ENCODE measurements at regions not wholly inside any gene's neighbourhood (a gene's known extent, or its start where the extent isn't known, plus 50 kb on each side); places are given as distances from the start of the nearest gene placed in this dataset.
"Not testable (repeated sequence)": the region's sequence is repeated elsewhere in the genome, so short reads cannot be mapped to it uniquely, and the experiment has no call there.

GRCh38 chr4:64771149-64771548, 361.9 kb upstream of the TECRL start:
- no peak for DNase-seq (ENCODE audit: low spot score)
- in situ Hi-C loops (cut with HindIII; ENCODE audit: low sequenced_read_pairs), result no loop called here

- in situ Hi-C loops (cut with HindIII; ENCODE audit: low sequenced_read_pairs), result no loop called here
- DNase-seq (ENCODE audit: low spot score), result no peak
Measured at GRCh38 chr4:64767547-64767946, 358.3 kb upstream of the TECRL start.

GRCh38 chr4:64766565-64766964, 357.3 kb upstream of the TECRL start:
- in situ Hi-C loops (cut with HindIII; ENCODE audit: low sequenced_read_pairs), result no loop called here
- DNase-seq (ENCODE audit: low spot score), result no peak

- in situ Hi-C loops (cut with HindIII; ENCODE audit: low sequenced_read_pairs), result no loop called here
- no peak for DNase-seq (ENCODE audit: low spot score)
Measured at GRCh38 chr4:64756016-64756415, 346.8 kb upstream of the TECRL start.

GRCh38 chr4:64747919-64748715, 338.9 kb upstream of the TECRL start:
- in situ Hi-C loops (cut with HindIII; ENCODE audit: low sequenced_read_pairs), result no loop called here
- DNase-seq (ENCODE audit: low spot score), result no peak

GRCh38 chr4:64738240-64738639, 329.0 kb upstream of the TECRL start:
- in situ Hi-C loops (cut with HindIII; ENCODE audit: low sequenced_read_pairs), result no loop called here
- DNase-seq (ENCODE audit: low spot score), result no peak

GRCh38 chr4:64737854-64738138, 328.5 kb upstream of the TECRL start:
- in situ Hi-C loops (cut with HindIII; ENCODE audit: low sequenced_read_pairs); DNase-seq (ENCODE audit: low spot score): not testable (repeated sequence)

GRCh38 chr4:64737026-64737853, 328.0 kb upstream of the TECRL start:
- in situ Hi-C loops (cut with HindIII; ENCODE audit: low sequenced_read_pairs), result no loop called here
- DNase-seq (ENCODE audit: low spot score), result no peak

GRCh38 chr4:64729561-64729960, 320.3 kb upstream of the TECRL start:
- DNase-seq (ENCODE audit: low spot score), result peak; percentile 16
- in situ Hi-C loops (cut with HindIII; ENCODE audit: low sequenced_read_pairs), result no loop called here

- in situ Hi-C loops (cut with HindIII; ENCODE audit: low sequenced_read_pairs), result no loop called here
- peak; percentile 46 for DNase-seq (ENCODE audit: low spot score)
Measured at GRCh38 chr4:64727960-64728359, 318.7 kb upstream of the TECRL start.

GRCh38 chr4:64727391-64727790, 318.1 kb upstream of the TECRL start:
- in situ Hi-C loops (cut with HindIII; ENCODE audit: low sequenced_read_pairs), result not testable (repeated sequence)
- DNase-seq (ENCODE audit: low spot score), result peak; percentile 57

- in situ Hi-C loops (cut with HindIII; ENCODE audit: low sequenced_read_pairs), result no loop called here
- DNase-seq (ENCODE audit: low spot score), result no peak
Measured at GRCh38 chr4:64724689-64725088, 315.4 kb upstream of the TECRL start.

- DNase-seq (ENCODE audit: low spot score), result no peak
Measured at GRCh38 chr4:64721106-64721505, 311.9 kb upstream of the TECRL start.

GRCh38 chr4:64718091-64718490, 308.8 kb upstream of the TECRL start:
- DNase-seq (ENCODE audit: low spot score), result peak; percentile 54
- in situ Hi-C loops (cut with HindIII; ENCODE audit: low sequenced_read_pairs), result no loop called here

More at GRCh38 chr4:64721106-64721505, 311.9 kb upstream of the TECRL start:
- in situ Hi-C loops (cut with HindIII; ENCODE audit: low sequenced_read_pairs), result no loop called here

GRCh38 chr4:64715741-64716140, 306.5 kb upstream of the TECRL start:
- DNase-seq (ENCODE audit: low spot score), result no peak
- in situ Hi-C loops (cut with HindIII; ENCODE audit: low sequenced_read_pairs), result no loop called here

- DNase-seq (ENCODE audit: low spot score), result no peak
- in situ Hi-C loops (cut with HindIII; ENCODE audit: low sequenced_read_pairs), result no loop called here
Measured at GRCh38 chr4:64713256-64713840, 304.1 kb upstream of the TECRL start.

GRCh38 chr4:64712590-64712989, 303.3 kb upstream of the TECRL start:
- no peak for DNase-seq (ENCODE audit: low spot score)
- in situ Hi-C loops (cut with HindIII; ENCODE audit: low sequenced_read_pairs), result no loop called here

- in situ Hi-C loops (cut with HindIII; ENCODE audit: low sequenced_read_pairs), result no loop called here
- no peak for DNase-seq (ENCODE audit: low spot score)
Measured at GRCh38 chr4:64705989-64706388, 296.7 kb upstream of the TECRL start.

- in situ Hi-C loops (cut with HindIII; ENCODE audit: low sequenced_read_pairs), result no loop called here
- no peak for DNase-seq (ENCODE audit: low spot score)
Measured at GRCh38 chr4:64698171-64698570, 288.9 kb upstream of the TECRL start.

GRCh38 chr4:64682946-64683345, 273.7 kb upstream of the TECRL start:
- in situ Hi-C loops (cut with HindIII; ENCODE audit: low sequenced_read_pairs), result no loop called here
- DNase-seq (ENCODE audit: low spot score), result no peak

Measured in G401 (cell line).